Endothelial cell of umbilical vein (primary cell): ENCODE measurements at regions not wholly inside any gene's neighbourhood (a gene's known extent, or its start where the extent isn't known, plus 50 kb on each side); places are given as distances from the start of the nearest gene placed in this dataset. TPM values are rescaled to one million over a fixed set of nuclear protein-coding genes. Genes with fewer than 3 reads are reported as not detected.

ENCODE experiments used
- small RNA-seq: library from RNA; depleted of rRNA; stranded (forward); fragments of <200 nt; gene quantifications from one replicate; pipeline ENCODE3, GENCODE V24; 2012; ENCODE audit warnings: low replicate concordance, low read depth; ENCODE audit not compliant: insufficient read depth, insufficient read length

Small RNAs in the stretch of these regions (small RNA-seq; reads per million reads assigned to genes)
- gene AC134503.1: not detected
- gene RF00096: not detected
- not detected for gene RNA5SP149
